ENCODE measurements at regions not wholly inside any gene's neighbourhood (a gene's known extent, or its start where the extent isn't known, plus 50 kb on each side); places are given as distances from the start of the nearest gene placed in this dataset.
"Not testable (repeated sequence)": the region's sequence is repeated elsewhere in the genome, so short reads cannot be mapped to it uniquely, and the experiment has no call there.

DNA sequence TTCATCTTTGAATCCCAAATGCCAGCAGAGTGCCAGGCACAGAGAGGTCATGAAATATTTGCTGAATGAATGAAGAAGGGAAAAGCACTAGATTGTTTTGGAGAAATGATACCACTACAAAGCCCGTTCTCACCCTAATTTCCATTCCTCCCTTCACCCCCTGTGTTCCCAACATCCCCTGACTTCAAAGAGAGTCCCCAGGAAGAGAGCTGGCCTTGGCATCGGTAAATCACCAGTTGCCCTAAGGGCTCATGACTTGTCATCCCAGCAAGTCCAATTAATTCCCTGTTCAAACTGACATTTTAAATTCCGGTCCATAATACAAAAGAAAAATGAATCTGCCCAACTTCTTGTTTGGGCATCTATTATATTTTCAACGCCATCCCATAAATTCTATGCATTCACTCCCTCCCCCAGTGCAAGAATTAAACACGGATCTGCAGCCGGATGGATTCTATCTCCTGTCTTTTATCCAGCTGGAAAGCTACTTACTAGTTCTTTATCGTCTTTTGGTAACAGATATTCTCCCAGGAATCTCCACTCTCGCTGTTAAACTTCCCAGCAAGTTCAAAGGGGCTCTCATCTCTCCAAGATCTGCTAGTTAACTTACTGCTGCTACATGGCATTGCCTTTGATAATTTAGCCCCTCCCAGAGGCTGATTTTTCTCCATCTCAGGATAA is 63.9 kb upstream of the TSC22D2 start:
- Histone ChIP-seq H3K27me3 (no peaks in the 10 kb centered on the region), H3K9me3 (no peaks in the 10 kb centered on the region), H3K36me3 (no peaks in the 10 kb centered on the region), H3K4me1 (peaks cover 0 to 31% (median 25%) of the 10 kb centered on the region in 4 donors), H3K4me3 (no peak overlapping the region), H3K27ac (no peak overlapping the region)
- TF ChIP-seq, protein P1, sequence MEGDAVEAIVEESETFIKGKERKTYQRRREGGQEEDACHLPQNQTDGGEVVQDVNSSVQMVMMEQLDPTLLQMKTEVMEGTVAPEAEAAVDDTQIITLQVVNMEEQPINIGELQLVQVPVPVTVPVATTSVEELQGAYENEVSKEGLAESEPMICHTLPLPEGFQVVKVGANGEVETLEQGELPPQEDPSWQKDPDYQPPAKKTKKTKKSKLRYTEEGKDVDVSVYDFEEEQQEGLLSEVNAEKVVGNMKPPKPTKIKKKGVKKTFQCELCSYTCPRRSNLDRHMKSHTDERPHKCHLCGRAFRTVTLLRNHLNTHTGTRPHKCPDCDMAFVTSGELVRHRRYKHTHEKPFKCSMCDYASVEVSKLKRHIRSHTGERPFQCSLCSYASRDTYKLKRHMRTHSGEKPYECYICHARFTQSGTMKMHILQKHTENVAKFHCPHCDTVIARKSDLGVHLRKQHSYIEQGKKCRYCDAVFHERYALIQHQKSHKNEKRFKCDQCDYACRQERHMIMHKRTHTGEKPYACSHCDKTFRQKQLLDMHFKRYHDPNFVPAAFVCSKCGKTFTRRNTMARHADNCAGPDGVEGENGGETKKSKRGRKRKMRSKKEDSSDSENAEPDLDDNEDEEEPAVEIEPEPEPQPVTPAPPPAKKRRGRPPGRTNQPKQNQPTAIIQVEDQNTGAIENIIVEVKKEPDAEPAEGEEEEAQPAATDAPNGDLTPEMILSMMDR (IDR thresholded peaks at IDR 0.05), result no peak
- intact Hi-C loops (cut with DNase I; ENCODE audit: low total_unique reads), result loop anchor here (10.0 kb wide), 1 partner anchor 89 kb away; no protein-coding TSS in a partner anchor
- DNase-seq, result no peak

DNA sequence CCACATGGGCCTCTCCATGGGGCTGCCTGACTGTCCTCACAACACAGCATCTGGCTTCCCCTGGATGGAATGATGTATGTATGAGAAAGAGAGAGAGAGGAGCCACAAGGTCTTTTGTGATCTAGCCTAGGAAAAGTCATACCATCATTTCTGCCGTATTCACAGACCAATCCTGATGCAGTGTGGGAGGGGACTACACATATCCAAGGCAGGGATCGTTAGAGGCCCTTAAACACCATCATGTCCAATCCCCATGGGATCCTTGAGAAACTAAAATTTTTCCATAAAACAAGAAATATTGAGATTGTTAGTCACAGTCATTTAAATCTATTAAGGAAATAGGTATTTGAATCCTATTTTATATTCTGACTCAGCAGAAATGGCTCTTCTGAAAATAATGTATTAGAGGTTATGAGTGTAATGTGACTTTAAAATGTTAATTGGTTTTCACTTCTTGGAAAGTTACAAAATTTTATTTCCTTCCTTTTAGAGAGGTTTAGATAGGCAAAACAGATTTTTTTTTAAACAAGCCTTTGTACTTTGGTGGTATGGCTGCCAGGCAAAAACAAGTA is 65.1 kb upstream of the TSC22D2 start:
- DNase-seq, result no peak
- intact Hi-C loops (cut with DNase I; ENCODE audit: low total_unique reads), result loop anchor here (10.0 kb wide), 1 partner anchor 88 kb away; no protein-coding TSS in a partner anchor

DNA sequence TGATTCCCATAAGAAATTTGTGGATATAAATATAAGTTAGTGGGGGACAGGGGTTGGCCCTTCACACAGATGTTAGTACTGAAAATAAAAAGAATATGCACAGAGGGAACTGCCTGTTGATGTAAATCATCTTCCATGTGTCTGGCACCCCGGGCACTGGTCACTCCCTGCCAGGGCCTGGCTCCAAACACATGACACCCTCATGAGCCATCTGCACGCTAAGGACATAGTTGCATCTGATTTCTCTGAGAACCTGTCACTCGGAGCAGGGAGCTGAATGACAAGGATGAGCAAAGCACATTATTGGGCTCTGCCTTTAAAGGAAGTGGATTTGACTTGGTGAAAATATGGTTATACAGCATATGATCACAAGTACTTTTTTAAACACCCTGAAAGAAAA is 66.2 kb upstream of the TSC22D2 start:
- intact Hi-C loops (cut with DNase I; ENCODE audit: low total_unique reads), result loop anchor here (10.0 kb wide), 1 partner anchor 87 kb away; no protein-coding TSS in a partner anchor
- Histone ChIP-seq H3K4me1 (peaks cover 0 to 9% (median 4%) of the 10 kb centered on the region in 4 donors), H3K36me3 (no peaks in the 10 kb centered on the region), H3K9me3 (no peaks in the 10 kb centered on the region), H3K4me3 (no peak overlapping the region), H3K27me3 (no peaks in the 10 kb centered on the region), H3K27ac (no peak overlapping the region)
- DNase-seq, result no peak
- TF ChIP-seq, protein P1 (IDR thresholded peaks at IDR 0.05), result no peak

More for the DNA sequence above, 65.1 kb upstream of the TSC22D2 start:
- Histone ChIP-seq H3K9me3 (no peaks in the 10 kb centered on the region), H3K36me3 (no peaks in the 10 kb centered on the region), H3K27me3 (no peaks in the 10 kb centered on the region), H3K4me3 (no peak overlapping the region), H3K4me1 (peaks cover 0 to 20% (median 14%) of the 10 kb centered on the region in 4 donors), H3K27ac (no peak overlapping the region)
- TF ChIP-seq, protein P1 (IDR thresholded peaks at IDR 0.05), result no peak

DNA sequence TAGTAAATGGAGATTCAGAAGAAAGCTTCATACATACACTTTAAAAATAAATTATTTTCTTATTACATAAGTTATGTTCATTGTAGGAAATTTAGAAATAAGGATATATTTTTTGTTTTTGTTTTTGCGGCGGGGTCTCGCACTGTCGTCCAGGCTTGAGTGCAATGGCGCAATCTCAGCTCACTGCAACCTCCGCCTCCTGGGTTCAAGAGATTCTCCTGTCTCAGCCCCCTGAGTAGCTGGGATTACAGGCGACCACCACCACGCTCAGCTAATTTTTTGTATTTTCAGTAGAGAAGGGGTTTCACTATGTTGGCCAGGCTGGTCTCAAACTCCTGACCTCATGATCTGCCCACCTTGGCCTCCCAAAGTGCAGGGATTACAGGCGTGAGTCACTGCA is 71.7 kb upstream of the TSC22D2 start:
- H3K27me3 ChIP-seq; H3K27ac ChIP-seq; H3K9me3 ChIP-seq; H3K36me3 ChIP-seq; intact Hi-C loops (cut with DNase I; ENCODE audit: low total_unique reads); H3K4me1 ChIP-seq; DNase-seq; H3K4me3 ChIP-seq: not testable (repeated sequence)

DNA sequence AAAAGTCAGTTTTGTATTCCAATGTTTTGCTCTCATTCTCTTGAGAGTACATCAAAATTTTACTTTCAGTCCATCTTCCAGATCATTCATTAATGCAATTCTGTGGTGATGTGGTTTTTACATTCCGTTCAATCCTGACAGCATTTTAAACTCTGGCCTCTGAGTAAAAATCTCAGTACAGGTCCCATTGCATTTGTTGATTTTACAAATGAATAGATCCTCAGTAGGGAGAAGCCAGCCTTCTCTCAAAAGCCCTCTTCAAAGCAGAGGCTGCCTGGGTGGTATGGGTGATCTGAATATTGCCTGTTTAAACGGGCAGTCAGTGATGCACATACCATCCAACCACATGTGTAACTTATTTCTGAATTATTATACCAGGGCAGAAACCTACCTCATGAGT is 72.5 kb upstream of the TSC22D2 start:
- TF ChIP-seq, protein P1 (IDR thresholded peaks at IDR 0.05), result no peak
- Histone ChIP-seq H3K27me3 (no peaks in the 10 kb centered on the region), H3K27ac (no peak overlapping the region), H3K9me3 (no peaks in the 10 kb centered on the region), H3K4me1 (peaks cover 0 to 8% (median 0%) of the 10 kb centered on the region in 4 donors), H3K4me3 (no peak overlapping the region), H3K36me3 (no peaks in the 10 kb centered on the region)
- no peak for DNase-seq
- intact Hi-C loops (cut with DNase I; ENCODE audit: low total_unique reads), result no loop called here

DNA sequence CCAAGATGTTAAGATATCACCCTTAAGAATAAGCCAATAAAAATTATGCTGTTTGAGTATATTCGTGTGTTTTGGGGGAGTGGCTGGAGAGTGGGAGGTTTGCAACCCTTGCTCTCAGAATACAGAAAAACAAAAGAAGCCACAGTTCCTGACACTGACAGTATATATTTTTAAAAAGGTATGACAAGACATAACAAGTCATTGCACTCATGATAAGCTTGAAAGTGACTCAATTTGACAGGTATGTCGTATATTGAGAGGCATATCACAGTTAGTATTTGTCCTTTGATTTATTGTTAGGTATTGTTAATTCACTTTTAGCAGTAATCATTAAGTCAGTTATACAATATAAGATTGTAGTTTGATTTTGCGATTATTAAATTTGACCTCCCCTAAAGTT is 73.1 kb upstream of the TSC22D2 start:
- Histone ChIP-seq H3K27me3 (no peaks in the 10 kb centered on the region), H3K9me3 (no peaks in the 10 kb centered on the region), H3K4me3 (no peak overlapping the region), H3K36me3 (no peaks in the 10 kb centered on the region), H3K27ac (no peak overlapping the region), H3K4me1 (peaks cover 0 to 8% (median 0%) of the 10 kb centered on the region in 4 donors)
- DNase-seq, result no peak
- intact Hi-C loops (cut with DNase I; ENCODE audit: low total_unique reads), result no loop called here
- TF ChIP-seq, protein P1 (IDR thresholded peaks at IDR 0.05), result no peak
